ENCODE measurements at regions not wholly inside any gene's neighbourhood (a gene's known extent, or its start where the extent isn't known, plus 50 kb on each side); places are given as distances from the start of the nearest gene placed in this dataset.

DNA sequence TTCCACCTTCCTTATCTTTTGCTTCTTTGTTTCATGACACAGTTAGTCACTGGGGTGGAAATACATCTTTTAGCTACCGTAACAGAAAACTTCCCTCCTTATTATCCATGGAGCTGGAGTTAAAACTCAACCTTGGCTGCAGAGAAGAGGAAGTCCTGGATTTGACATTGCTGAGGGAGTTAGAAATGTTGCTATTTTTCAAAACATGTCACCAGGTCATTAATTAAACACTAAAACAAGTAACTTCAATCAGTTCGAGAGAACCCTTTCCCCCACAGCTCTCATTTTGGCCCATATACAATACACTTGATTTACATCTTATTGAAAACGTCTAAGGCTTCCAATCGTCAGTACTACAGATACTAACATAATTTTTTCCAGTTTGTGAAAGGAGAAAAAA lies 237.9 kb upstream of the CD180 start:
- no peak for DNase-seq

DNA sequence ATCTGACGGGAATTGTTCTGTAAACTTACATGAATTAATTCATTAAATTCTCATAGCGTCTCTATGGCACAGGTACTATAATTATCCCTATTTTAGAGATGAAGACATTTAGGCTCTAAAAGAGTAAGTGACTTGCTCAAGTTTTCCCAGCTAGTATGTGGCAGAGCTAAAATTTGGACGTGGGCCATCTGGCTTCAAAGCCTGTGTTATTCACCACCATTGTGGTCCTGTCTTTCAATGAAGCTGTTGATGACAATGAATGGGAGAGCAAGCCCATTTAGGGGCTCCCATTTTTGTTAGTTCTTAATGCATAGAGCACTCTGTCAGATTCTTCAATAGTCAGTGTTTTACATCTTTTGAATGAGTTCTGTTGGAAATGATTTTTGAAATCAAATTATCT lies 236.0 kb upstream of the CD180 start:
- DNase-seq: no peak

DNA sequence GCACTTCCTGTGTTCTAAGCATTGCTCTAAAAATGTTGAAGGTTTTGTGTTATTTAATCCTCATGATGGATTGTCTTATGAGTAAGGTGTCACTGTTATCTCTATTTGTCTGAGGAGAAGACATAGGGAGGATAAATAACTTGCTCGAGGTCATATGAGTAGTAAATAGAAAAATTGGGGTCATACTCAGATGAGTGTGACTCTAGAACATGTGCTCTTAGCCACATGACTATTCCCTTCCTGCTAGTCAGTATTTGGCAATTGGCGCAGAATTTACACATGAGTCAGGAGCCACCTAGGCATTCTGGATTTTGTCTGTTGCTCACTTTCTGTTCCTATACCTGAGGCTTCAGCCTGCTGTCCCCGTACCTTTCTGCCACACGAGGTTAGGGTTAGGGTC lies 234.6 kb upstream of the CD180 start:
- DNase-seq: no peak

DNA sequence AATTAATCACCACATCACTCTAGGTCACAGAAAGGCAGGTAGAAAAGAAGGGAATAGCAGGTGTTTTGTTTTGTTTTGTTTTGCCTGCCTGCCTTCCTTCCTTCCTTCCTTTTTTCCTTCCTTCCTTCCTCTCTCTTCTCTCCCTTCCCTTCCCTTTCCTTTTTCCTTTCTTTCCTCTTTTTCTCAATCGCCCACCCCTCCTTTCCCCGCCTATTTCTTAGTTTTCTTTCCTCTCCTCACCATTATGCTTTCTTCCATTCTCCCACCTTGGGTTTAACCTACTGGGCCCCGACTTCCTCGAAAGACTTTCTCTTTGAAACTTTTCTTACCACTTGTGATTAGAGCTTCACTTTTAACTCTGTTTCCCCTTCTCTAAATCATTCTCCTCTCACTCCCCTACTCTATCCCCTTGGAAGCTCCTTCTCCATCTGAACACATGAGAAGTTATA lies 231.3 kb upstream of the CD180 start:
- no peak for DNase-seq

DNA sequence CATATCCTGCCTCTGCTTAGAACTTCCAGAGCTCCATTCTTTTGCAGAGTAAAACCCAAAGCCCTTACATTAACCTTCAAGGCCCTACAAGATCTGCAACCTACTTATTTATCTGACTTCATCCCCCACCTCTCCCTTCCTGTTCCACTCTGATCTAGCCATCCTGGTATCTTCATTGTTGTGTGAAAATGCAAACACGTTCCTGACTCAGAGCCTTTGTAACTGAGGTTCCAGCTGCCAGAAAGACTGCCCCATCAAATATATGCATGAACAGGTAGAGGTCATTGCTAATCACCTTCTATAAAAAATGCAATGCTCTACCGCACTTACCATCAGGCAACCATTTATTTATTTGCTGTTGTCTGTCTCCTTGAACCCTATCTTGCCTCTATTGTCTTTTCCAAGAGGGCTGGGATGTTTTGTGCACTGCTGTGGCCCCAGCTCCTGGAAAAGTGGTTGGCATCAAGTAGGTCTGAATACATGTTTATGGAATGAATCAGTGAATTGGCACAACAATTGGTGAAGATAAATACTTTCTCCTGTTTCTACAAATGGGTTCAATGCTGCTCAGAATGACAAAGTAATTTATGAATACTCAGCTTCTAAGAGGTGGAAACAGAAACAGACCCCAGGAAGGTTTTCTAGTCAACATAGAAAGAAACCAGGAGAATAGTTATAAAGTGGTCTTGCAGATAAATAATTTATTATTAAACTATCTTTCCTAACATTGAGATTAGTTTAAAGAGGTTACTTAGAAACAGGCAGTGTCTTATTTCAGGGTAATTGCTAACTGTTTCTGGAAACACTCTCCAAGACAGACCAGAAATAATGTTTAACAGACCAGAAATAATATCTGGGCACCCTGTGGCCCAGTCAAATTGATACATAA lies 230.6 kb upstream of the CD180 start:
- no peak for DNase-seq

DNA sequence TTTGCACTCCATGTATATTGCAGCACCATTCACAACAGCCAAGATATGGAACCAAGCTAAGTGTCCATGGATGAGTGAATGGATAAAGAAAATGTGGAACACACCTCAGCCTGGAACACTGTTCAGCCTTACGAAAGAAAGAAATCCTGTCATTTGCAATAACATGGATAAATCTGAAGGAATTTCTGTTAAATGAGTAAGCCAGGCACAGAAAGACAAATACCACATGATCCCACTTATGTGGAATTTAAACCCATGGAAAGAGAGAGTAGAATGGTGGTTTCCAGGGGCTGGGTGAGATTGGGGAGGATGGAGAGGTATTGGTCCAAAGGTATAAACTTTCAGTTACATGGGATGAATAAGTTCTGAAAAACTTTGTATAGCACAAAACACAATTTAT lies 228.9 kb upstream of the CD180 start:
- no peak for DNase-seq

DNA sequence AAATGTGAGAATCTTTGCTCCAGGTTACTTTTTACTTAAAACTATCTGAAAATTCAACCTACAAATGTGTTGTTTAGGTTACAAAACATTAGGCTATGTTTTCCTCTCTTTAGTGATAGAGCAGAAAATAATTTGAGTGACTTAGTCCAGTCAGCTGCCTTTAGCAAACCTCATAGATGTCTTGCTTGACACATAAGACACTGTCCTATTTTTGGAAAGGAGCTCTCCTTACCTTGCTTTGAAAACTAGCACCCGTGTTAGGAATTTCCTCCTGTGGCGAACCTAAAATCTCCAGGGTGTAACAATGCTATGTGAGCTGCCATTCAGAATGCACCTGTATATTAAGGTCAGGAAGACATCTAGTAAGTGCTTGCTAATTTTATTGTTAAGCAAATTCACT lies 221.2 kb upstream of the CD180 start:
- DNase-seq: no peak

DNA sequence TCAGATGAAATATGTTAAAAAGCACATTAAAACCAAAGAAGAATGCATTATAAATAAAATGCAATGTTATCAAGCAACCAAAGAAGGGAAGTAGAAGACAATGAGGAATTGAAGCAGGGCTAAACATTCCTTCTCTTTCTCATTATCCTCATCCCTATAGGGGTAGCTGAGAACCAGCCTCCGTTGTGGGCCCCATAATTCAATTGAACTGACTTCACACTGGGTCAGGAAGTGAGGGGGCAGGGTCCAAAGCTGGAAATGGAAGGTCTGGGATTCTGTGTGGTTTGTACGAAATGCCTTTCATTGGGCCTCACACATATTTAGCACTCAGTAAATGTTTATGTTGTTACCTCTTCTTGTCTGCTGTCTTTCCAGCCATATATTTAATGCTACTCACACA lies 220.4 kb upstream of the CD180 start:
- DNase-seq: no peak

DNA sequence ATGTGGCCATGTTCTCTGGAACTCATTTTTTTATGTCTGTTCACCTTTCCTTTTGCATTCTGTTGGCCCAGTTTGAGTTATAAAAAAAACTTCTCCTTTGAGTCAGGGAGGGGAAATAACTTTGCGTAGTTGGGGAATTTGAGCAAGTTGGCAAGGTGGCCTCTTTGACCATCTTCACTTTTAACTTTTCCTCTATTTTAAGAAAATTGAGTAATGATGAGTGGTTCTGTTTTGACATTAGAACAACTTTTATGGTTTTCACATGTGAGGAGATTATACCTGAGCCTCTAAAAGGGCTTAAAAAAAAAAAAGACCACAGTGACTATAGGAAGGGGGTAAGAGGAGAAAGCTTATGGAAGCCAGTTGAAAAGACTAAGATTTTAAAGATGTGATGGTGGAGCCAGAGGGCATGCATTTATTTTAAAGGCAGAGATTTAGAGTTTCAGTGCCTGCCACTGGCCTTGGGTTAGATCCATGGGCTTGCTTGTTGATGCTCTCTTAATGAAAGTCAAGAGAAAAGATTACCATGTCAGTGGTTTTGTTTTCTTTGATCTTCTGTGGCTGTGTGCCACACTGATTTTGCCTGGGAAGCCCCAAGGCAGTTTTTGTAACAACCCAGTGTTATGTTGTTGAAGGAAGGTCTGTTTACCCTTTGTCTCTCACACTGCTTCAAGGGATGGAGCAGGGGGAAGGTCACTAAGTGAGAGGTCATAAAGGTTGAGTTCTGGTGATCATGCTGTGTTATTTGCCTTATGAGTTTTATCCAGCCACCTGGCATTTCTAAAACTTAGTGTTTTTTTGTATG lies 219.7 kb upstream of the CD180 start:
- no peak for DNase-seq

DNA sequence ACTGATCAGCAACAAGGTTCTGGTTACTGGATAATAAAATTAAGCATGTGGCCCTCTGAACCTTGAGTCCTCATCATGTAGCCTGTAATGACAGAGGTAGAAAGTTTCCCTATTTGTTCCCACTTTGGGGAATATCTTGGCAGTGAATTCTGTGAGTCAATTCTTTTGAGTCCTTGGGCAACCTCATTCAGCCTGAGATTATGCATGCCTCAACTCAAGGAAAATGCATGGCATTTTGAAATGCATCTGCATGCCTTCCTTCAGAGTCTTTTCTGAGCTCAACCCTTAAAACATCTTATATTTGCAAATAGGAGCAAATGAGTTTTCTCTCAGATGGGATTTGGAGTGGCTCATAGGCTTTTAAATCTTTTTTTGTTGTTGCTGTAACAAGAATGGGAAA lies 218.1 kb upstream of the CD180 start:
- DNase-seq: no peak

DNA sequence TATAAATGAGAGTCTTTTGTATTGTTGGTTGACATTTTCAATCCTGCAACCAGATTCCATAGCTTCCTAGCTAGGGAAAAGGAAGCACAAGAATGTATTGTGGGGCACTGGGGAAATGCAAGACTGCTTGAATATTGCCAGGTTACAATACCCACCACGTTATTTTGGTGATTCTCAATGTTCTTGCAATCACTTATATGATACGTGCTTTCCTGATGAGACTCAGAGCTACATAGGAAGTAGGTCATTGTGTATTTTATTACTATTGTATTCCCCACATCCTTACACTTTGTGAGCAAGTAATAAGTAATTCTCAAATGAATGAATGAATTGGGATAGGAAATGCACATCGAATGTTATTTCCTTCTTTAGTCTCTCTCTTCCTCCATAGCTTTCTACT lies 217.1 kb upstream of the CD180 start:
- DNase-seq: no peak

DNA sequence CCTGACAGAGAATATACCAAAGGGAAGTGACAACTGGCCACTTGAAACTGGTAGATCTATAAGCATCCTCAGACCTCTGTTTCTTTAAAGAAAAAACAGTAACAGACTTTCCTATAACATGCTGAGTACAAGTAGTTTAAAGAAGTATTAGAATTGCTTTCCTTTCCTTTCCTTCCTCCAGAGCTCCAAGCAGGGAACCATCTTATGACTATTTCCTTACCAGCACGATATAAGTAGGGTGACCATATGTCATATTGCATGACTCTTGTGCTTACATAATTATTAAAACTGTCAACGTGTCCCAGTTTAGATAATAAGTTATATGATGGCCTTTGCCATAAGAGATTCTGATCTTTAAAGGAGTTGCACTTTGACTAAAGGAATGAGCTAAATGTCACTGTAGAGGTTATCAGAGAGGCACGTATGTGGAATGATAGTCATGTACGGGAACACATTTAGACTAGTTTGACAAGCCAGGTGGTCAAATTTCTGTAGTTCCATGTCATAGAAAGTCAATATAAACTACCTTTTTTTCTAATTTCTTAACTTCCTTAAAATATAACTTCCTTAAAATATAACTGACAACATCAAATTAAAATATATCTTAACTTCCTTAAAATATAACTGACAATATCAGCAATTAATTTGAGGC lies 212.7 kb upstream of the CD180 start:
- DNase-seq: no peak

DNA sequence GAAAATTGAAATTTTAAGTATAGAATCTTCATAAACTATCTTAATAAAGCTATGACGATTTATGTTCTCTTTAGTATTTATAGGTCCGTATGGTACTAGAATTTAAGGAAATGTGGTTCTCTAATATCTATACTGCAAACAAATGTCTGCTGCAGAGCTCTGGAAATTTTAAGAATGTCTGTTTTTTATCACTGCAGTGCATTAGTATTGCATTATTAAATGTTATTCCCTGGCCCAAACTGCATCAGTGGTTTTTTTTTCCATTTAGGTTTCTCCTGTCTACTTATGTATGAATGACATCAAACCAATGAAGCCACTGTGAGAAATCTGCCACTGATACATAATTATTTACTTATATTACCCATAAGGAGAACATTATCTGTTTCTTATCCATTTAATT lies 211.4 kb upstream of the CD180 start:
- no peak for DNase-seq

DNA sequence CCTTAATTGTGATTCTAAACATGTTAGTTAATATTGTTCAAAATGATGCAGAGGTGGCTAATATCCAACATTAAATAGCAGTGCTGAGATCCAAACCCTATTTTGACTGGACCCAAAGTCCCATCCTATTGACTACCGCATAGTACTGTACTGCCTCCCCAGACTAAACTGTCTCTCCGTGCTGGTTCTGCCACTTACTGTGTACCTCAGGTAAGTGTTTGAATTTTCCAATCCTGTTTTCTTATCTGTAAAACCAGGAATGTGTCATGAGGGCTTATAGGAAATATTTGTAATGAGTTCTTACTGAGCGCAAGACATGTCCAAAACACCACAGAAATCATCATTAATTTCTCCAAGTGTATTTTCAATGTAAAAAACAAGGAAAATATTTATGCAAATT lies 209.2 kb upstream of the CD180 start:
- DNase-seq: no peak

DNA sequence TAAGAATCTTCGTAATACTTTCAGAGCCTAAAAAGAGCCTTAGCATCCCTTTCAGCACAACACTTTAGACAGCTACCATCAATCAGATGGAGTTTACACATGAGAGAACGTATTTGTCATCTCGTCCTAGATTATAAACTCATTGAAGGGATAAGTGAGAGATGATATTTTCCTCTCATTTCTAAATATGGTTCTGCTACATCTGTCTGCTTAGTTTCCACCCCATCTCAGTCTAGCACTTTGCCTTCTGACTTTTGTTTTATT lies 208.4 kb upstream of the CD180 start:
- no peak for DNase-seq

DNA sequence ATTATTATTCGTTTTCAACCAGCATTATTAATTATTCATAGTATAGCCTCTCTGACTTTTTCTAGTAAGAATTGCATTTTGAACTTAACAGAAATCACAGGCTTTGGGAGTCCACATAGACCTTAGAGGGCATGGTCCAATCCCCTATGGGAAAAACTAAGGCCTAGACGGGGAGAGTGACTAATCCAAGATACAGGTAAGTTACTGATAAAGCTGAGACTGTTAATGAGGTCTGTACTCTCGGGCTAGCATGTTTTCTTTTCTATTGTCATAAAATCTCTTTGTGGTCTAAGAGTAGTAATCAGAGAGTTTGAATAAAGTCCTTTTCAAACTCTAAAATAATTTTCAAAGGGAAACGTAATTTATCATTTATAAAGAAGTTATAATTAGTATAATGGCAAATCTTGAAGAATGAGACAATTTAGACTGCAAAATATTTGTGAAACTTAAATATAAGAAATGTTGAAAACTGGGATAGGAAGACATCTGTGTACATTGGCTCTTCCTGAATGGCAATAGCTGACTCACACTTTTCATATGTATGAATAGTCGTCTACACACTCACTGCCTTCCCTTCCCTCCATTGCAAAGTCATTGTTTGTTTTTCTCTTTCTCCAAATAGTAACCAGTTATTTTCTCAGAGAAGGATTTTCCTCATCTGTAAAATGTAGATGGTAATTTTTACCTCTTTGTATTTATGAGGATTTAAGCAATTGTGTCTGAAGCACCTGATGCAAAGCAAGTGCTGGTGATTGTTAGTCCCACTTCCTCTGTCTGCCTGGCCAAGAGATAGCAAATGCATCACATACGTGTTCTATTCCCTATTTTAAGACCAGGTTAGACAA lies 207.9 kb upstream of the CD180 start:
- peak; percentile 18 for DNase-seq

DNA sequence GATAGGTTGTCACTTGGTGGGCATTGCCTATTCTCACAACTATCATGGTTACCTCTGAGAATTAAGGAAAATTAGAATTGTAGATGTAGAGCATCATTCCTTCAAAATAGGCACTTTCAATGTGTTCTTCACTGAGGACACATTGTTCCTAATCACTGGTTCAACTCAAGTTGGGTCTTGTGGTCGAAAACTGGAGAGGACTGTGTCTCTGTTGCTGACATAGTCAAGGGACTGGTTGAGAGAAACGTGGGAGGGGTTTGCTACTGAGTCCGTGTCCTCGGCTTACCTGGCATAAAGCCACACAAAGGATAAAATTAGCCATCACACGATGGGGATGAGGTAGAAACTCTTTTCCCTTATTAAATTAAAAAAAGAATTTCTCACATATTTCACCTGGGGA lies 205.9 kb upstream of the CD180 start:
- no peak for DNase-seq

DNA sequence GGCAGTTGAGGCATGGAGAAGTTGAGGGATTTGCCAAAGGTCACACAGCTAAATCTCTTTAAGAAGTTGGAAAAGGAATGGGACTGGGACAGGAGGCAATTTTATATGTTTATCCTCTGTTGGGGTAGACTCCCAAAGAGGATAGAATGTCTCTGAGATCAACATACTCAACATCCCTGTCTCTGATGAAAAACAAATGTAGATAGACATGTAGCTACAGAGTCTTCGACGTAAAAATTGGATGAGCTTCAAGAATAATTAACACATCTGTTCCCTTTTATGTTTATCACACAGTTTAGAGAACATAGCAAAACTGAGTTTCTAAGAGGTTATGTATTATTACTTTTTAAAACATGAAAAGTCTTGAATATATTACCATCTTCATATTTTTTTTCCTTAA lies 204.6 kb upstream of the CD180 start:
- no peak for DNase-seq

DNA sequence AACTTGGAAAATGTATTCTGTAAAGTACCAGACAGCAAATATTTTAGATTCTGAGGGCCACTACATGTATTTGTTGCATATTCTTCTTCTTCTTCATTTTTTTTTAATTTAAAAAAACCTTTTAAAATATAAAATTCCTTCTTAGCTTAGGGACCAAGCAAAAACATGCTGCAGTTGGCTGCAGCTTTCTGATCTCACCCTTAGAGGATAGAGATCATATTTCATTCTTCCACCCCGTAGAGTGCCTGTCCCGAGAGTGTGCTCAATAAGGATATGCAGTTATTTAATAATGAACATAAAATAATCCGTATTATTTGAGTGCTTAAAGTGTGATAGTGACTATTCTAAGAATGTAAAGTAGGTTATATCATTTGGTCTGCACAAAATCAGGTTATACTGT lies 204.2 kb upstream of the CD180 start:
- no peak for DNase-seq

DNA sequence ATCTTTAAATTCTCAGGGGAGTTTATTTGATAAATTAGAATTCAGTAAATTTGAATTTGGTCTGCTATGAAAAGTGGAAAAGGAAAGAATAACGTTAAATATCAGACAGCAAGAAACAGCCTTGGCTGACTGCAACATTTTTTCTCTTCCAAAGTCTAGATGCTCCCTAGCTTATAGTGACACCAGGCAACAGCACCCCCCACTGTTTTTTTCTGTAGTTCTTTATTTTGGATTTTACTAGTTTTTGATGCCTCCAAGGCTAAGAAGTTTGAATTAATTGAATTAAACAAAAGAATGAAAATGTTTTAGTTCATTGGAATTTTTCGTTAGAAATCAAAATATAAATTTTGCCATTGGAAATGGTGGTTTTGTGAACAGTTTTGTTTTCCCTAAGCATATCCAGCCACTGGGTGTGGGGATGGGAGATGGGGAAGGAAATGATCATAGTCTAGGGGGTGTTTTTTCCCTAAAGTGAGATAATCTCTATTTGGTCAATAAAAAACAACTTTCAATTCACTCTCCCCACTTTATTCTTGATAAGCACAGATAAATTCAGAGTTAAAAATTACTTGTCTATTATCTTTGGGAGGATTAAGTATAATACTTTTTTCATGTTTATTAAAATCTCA lies 199.3 kb upstream of the CD180 start:
- DNase-seq: no peak

DNA sequence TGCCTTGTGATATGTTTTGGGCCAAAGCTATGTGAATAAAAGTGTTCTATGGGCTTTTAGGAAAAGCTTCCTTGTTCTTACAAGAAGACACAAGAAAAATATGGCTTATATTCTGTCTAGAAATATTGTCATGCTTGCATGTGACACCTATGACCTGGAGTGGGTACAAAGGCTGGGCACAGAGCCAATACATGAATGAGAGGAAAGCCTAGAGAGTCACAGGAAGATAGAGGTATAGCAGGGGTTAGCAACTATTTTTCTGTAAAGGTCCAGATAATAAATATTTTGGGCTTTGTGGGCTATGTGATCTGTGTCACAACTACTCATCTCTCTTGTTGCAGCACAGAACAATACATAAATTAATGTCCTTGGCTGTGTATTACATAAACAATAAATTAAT lies 196.6 kb upstream of the CD180 start:
- no peak for DNase-seq

DNA sequence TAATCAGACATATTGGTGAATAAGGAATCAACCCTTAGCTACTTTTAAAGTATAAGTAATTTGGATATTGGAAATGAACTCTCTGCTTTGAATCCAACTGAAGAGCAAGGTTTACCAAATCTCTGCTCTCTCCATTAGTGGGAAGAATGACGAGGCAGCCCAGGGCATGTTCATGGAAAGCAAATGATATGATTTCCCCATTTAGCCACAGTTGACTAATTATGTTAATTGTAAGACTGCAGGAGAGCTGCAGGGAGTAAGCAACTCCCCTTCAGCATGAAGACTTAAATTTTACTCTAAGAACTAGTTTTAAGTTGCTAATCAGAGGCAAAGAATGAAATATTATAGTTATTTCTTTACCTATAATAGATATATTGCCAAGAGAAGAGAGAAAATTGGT lies 194.3 kb upstream of the CD180 start:
- DNase-seq: no peak

DNA sequence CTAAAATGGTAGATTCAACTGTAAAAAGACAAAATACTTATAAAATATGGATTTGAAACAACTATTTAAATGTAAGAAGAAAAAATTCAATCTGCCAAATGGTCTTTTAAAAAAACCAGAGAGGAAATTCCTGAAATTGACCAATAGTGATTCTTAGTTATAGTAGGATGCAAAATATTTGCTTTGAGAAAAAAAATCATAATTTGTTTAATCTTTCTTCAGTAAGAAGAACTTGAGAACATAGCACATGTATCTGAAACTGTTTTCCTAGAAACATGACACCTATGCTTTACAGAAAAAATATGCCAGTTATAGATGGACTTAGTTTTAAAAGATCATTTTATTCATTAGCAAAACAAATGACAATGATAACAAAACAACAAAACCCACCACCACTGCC lies 186.9 kb upstream of the CD180 start:
- DNase-seq: no peak
